ENCODE measurements at regions not wholly inside any gene's neighbourhood (a gene's known extent, or its start where the extent isn't known, plus 50 kb on each side); places are given as distances from the start of the nearest gene placed in this dataset.

DNA sequence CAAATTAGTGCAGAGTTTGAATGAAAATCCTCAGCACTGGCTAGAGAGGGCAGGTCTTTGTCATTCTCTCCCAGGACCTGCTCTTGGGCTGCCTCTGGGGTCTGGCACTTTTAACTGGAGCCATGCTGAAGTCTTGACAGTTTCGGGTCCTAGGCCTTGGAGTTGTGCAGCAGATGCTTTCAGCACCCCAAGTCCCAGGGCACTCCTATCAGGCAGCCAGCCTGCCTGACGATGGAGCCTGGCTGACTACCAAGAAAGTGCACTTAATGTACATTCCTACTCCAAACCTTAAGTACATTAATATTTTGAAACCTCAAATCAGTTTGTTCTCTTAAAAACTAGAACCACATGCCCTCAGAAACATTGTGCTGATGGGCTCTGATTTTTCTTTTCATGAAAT lies 69.3 kb upstream of the CXCL14 start:
- Histone ChIP-seq H4K5ac (ENCODE audit: low read length) (no peak overlapping the region), H3K9ac (ENCODE audit: low read length) (no peak overlapping the region), H3K23ac (ENCODE audit: low read length) (no peak overlapping the region), H3K79me2 (ENCODE audit: control insufficient read depth, insufficient read depth, low read length) (no peaks in the 10 kb centered on the region), H3K4me2 (ENCODE audit: low read length) (no peak overlapping the region), H4K8ac (ENCODE audit: low read depth, low read length) (no peak overlapping the region), H3K4me3 (ENCODE audit: low read length) (no peak overlapping the region), H3K27ac (ENCODE audit: low read depth, low read length) (no peak overlapping the region), H3K56ac (ENCODE audit: low read length) (no peak overlapping the region), H2AK5ac (ENCODE audit: low read length) (no peak overlapping the region), H3K36me3 (ENCODE audit: control insufficient read depth, insufficient read depth, low read length) (no peaks in the 10 kb centered on the region), H3K4me1 (ENCODE audit: control insufficient read depth, low read depth, low read length) (no peaks in the 10 kb centered on the region), H3K27me3 (ENCODE audit: insufficient read depth, low read length, poor library complexity) (no peaks in the 10 kb centered on the region), H2BK5ac (ENCODE audit: low read length) (no peak overlapping the region), H3K79me1 (ENCODE audit: low read length) (no peaks in the 10 kb centered on the region), H2BK15ac (replicated peaks; ENCODE audit: low read depth) (no peak overlapping the region), H3K18ac (ENCODE audit: low read length) (no peak overlapping the region), H3K4ac (ENCODE audit: low read depth, low read length) (no peak overlapping the region), H2BK120ac (ENCODE audit: low read depth, low read length) (no peak overlapping the region)
- WGBS (ENCODE audit: extremely low coverage, insufficient coverage, low lambda C conversion rate): no CpG with 5 or more reads among the region's 2 CpGs
- DNase-seq: no peak

DNA sequence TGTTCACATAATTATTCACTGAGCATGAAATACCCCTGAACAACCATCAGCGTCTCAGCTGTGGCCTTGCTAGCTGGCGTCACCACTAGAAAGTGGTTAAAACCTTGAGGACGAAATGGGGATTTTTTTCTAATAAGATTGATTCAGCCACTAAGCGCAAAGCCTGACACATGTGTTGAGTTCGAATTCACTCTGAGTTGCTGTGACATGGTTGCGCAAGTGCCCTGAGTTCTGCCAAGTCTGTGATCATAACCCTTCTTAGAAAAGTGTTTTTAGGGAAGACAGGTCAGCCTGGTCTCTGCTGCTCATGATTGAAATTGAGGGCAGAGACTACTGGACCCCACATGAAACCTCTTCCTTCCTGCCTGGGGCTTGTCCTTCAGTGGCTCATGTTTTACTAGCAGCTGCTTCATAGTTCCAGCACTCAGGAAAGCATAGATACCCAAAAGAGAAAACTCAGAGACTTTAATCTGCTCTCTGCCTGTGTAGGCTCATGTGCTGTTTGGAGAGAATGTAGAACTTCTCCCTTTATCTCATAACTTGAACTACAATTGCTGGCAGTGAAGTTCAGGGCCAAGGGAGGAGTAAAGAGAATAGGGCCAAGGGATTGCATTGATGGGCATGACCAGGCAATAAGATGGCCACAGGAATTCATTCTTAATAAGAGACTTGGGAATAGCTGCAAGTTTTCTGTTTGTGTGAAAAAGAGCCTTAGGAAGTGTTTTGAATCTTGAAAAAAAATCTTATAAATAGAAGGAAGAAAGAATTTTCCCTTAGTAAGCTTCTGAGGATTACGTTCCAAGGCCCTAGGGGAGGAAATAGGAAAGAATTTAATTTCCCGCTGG lies 66.8 kb upstream of the CXCL14 start:
- H3K56ac ChIP-seq (ENCODE audit: low read length): no peak overlapping the region
- H3K9ac ChIP-seq (ENCODE audit: low read length): no peak overlapping the region
- no peak overlapping the region for H3K27ac ChIP-seq (ENCODE audit: low read depth, low read length)
- no peak overlapping the region for H3K18ac ChIP-seq (ENCODE audit: low read length)
- H2BK120ac ChIP-seq (ENCODE audit: low read depth, low read length): no peak overlapping the region
- no peaks in the 10 kb centered on the region for H3K79me2 ChIP-seq (ENCODE audit: control insufficient read depth, insufficient read depth, low read length)
- no peak overlapping the region for H2BK5ac ChIP-seq (ENCODE audit: low read length)
- no peaks in the 10 kb centered on the region for H3K27me3 ChIP-seq (ENCODE audit: insufficient read depth, low read length, poor library complexity)
- no peak overlapping the region for H4K8ac ChIP-seq (ENCODE audit: low read depth, low read length)
- no peak overlapping the region for H4K5ac ChIP-seq (ENCODE audit: low read length)
- H3K23ac ChIP-seq (ENCODE audit: low read length): no peak overlapping the region
- H3K36me3 ChIP-seq (ENCODE audit: control insufficient read depth, insufficient read depth, low read length): no peaks in the 10 kb centered on the region
- H3K4me2 ChIP-seq (ENCODE audit: low read length): no peak overlapping the region
- H3K4ac ChIP-seq (ENCODE audit: low read depth, low read length): no peak overlapping the region
- H3K79me1 ChIP-seq (ENCODE audit: low read length): no peaks in the 10 kb centered on the region
- WGBS (ENCODE audit: extremely low coverage, insufficient coverage, low lambda C conversion rate): no CpG with 5 or more reads among the region's 8 CpGs
- DNase-seq: no peak
- no peaks in the 10 kb centered on the region for H3K4me1 ChIP-seq (ENCODE audit: control insufficient read depth, low read depth, low read length)
- no peak overlapping the region for H2BK15ac ChIP-seq (replicated peaks; ENCODE audit: low read depth)
- no peak overlapping the region for H3K4me3 ChIP-seq (ENCODE audit: low read length)
- H2AK5ac ChIP-seq (ENCODE audit: low read length): no peak overlapping the region

DNA sequence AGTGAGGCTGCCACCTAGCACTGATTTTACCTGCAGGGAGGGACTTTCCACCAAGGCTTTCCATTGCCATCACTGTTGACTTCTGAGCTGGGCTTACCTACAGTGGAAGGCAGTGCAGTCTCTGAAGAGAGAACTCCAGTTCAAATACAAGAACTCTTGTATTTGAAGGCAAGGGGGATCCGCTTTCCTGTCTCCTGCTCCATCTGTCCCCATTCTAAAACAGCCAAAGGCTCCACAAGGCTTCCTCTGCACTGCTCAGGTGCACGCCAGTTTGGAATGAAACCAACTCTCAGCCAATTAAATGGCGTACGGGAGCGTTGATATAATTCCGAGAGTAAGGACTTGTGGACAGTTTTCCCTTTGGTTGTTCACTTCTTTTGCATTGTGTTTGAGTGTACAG lies 66.0 kb upstream of the CXCL14 start:
- no peak overlapping the region for H2BK120ac ChIP-seq (ENCODE audit: low read depth, low read length)
- H3K36me3 ChIP-seq (ENCODE audit: control insufficient read depth, insufficient read depth, low read length): no peaks in the 10 kb centered on the region
- no peak overlapping the region for H3K4me3 ChIP-seq (ENCODE audit: low read length)
- H2BK5ac ChIP-seq (ENCODE audit: low read length): no peak overlapping the region
- H4K8ac ChIP-seq (ENCODE audit: low read depth, low read length): no peak overlapping the region
- no peak for DNase-seq
- H4K5ac ChIP-seq (ENCODE audit: low read length): no peak overlapping the region
- H3K27me3 ChIP-seq (ENCODE audit: insufficient read depth, low read length, poor library complexity): no peaks in the 10 kb centered on the region
- WGBS (ENCODE audit: extremely low coverage, insufficient coverage, low lambda C conversion rate): no CpG with 5 or more reads among the region's 6 CpGs
- no peak overlapping the region for H3K56ac ChIP-seq (ENCODE audit: low read length)
- H3K79me1 ChIP-seq (ENCODE audit: low read length): no peaks in the 10 kb centered on the region
- H3K23ac ChIP-seq (ENCODE audit: low read length): no peak overlapping the region
- no peak overlapping the region for H3K4me2 ChIP-seq (ENCODE audit: low read length)
- no peak overlapping the region for H3K27ac ChIP-seq (ENCODE audit: low read depth, low read length)
- no peak overlapping the region for H3K9ac ChIP-seq (ENCODE audit: low read length)
- H3K4me1 ChIP-seq (ENCODE audit: control insufficient read depth, low read depth, low read length): no peaks in the 10 kb centered on the region
- H2BK15ac ChIP-seq (replicated peaks; ENCODE audit: low read depth): no peak overlapping the region
- no peak overlapping the region for H2AK5ac ChIP-seq (ENCODE audit: low read length)
- H3K4ac ChIP-seq (ENCODE audit: low read depth, low read length): no peak overlapping the region
- H3K79me2 ChIP-seq (ENCODE audit: control insufficient read depth, insufficient read depth, low read length): no peaks in the 10 kb centered on the region
- H3K18ac ChIP-seq (ENCODE audit: low read length): no peak overlapping the region

DNA sequence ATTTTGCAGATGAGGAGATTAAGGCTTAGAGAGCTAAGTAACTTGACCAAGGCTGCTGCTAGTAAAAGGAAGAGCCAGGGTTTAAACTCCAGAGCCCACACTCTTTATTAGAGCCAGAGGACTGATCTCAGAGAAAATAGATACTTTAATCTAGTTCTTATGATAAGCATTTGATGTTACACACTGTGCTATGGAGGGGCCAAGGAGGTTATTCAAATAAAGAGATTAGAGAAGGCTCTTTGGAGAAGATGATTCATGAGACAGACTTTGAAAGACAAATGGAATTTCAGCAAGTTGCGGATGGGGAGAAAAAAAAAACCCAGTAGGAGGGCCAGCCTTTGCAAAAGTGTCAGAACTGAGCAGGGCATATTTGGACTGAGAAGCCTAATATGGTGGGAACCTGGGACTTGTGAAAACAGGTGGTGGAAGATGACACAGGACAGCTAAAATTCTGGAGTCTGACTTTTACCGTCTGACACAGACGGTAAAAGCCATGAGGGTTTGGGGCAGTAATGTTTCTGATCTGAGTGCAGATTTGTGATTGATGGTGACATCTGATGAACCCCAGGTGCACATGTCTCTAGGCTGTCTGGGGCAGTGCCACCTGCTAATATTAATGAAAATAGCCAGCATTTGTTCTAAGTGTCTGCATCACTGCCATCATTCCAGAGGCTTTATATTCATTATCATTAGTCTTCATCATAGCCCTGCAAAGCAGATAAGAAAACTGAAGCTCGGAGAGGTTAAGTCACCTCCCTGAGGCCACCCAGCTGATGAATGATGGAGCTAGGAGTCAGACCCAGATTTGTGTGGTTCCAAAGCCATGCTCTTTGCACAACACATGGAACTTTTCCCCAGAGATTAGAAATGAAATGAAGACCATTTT lies 65.3 kb upstream of the CXCL14 start:
- Histone ChIP-seq H3K9ac (ENCODE audit: low read length) (no peak overlapping the region), H2AK5ac (ENCODE audit: low read length) (no peak overlapping the region), H3K18ac (ENCODE audit: low read length) (no peak overlapping the region), H3K79me1 (ENCODE audit: low read length) (no peaks in the 10 kb centered on the region), H3K23ac (ENCODE audit: low read length) (no peak overlapping the region), H3K79me2 (ENCODE audit: control insufficient read depth, insufficient read depth, low read length) (no peaks in the 10 kb centered on the region), H3K27me3 (ENCODE audit: insufficient read depth, low read length, poor library complexity) (no peaks in the 10 kb centered on the region), H3K4me1 (ENCODE audit: control insufficient read depth, low read depth, low read length) (no peaks in the 10 kb centered on the region), H2BK5ac (ENCODE audit: low read length) (no peak overlapping the region), H3K4ac (ENCODE audit: low read depth, low read length) (no peak overlapping the region), H3K4me2 (ENCODE audit: low read length) (no peak overlapping the region), H4K5ac (ENCODE audit: low read length) (no peak overlapping the region), H3K27ac (ENCODE audit: low read depth, low read length) (no peak overlapping the region), H2BK15ac (replicated peaks; ENCODE audit: low read depth) (no peak overlapping the region), H3K36me3 (ENCODE audit: control insufficient read depth, insufficient read depth, low read length) (no peaks in the 10 kb centered on the region), H4K8ac (ENCODE audit: low read depth, low read length) (no peak overlapping the region), H3K4me3 (ENCODE audit: low read length) (no peak overlapping the region), H3K56ac (ENCODE audit: low read length) (no peak overlapping the region), H2BK120ac (ENCODE audit: low read depth, low read length) (no peak overlapping the region)
- no peak for DNase-seq
- no CpG with 5 or more reads among the region's 4 CpGs for WGBS (ENCODE audit: extremely low coverage, insufficient coverage, low lambda C conversion rate)

DNA sequence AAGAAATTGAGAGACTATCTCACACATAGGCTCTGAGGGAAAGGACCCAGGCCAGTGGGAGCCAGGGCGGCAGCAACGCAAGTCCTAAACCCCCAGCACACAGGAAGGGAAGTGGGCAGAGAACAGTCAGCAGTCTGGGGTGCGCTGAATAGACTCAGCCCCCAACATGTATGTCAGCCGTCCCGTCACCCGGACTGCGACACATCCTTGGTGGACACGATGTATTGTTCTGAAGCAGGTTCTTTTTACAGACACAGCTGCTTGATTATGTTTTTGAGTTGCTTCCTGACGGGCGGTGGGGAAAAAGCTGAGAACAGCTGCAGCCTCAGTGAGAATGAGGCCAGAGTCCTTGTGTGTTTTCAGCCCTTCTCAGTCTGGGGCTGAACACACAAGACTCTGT lies 64.1 kb upstream of the CXCL14 start:
- Histone ChIP-seq H3K18ac (ENCODE audit: low read length) (no peak overlapping the region), H3K27ac (ENCODE audit: low read depth, low read length) (no peak overlapping the region), H3K27me3 (ENCODE audit: insufficient read depth, low read length, poor library complexity) (no peaks in the 10 kb centered on the region), H2BK120ac (ENCODE audit: low read depth, low read length) (no peak overlapping the region), H3K56ac (ENCODE audit: low read length) (no peak overlapping the region), H3K23ac (ENCODE audit: low read length) (no peak overlapping the region), H3K4me3 (ENCODE audit: low read length) (no peak overlapping the region), H3K9ac (ENCODE audit: low read length) (no peak overlapping the region), H3K79me2 (ENCODE audit: control insufficient read depth, insufficient read depth, low read length) (no peaks in the 10 kb centered on the region), H2BK15ac (replicated peaks; ENCODE audit: low read depth) (no peak overlapping the region), H2AK5ac (ENCODE audit: low read length) (no peak overlapping the region), H3K4me1 (ENCODE audit: control insufficient read depth, low read depth, low read length) (no peaks in the 10 kb centered on the region), H3K4me2 (ENCODE audit: low read length) (no peak overlapping the region), H2BK5ac (ENCODE audit: low read length) (no peak overlapping the region), H4K5ac (ENCODE audit: low read length) (no peak overlapping the region), H4K8ac (ENCODE audit: low read depth, low read length) (no peak overlapping the region), H3K4ac (ENCODE audit: low read depth, low read length) (no peak overlapping the region), H3K36me3 (ENCODE audit: control insufficient read depth, insufficient read depth, low read length) (no peaks in the 10 kb centered on the region), H3K79me1 (ENCODE audit: low read length) (no peaks in the 10 kb centered on the region)
- no peak for DNase-seq
- WGBS (ENCODE audit: extremely low coverage, insufficient coverage, low lambda C conversion rate): no CpG with 5 or more reads among the region's 10 CpGs
